Adrenal gland (tissue), 5 donors: ENCODE measurements at regions not wholly inside any gene's neighbourhood (a gene's known extent, or its start where the extent isn't known, plus 50 kb on each side); places are given as distances from the start of the nearest gene placed in this dataset.

ENCODE experiments used
- CTCF ChIP-seq, 6 experiments: fragments of 450-650 bp in 4 of 6; fragments of 200-600 bp in 2 of 6; sonication (generic) in 1 of 6; IDR thresholded peaks; 1 replicate in 5 of 6; 2 replicates in 1 of 6; pipeline versions ENCODE4 v1.5.1 to v1.8.0; 2016 to 2021; ENCODE audit warnings: antibody characterized with exemption in 6 of 6, mild to moderate bottlenecking in 2 of 6, moderate library complexity in 1 of 6
- POLR2A ChIP-seq, 2 donors: fragments of 450-650 bp; IDR thresholded peaks; one replicate each; pipeline ENCODE4 v1.6.1; 2017; ENCODE audit warnings: antibody characterized with exemption in 2 of 2, mild to moderate bottlenecking in 2 of 2, moderate library complexity in 1 of 2
- donor health status: DM: no; HTN: no; CAD: no.

- TF ChIP-seq POLR2A (IDR thresholded peaks at IDR 0.05) (no peak), CTCF (IDR thresholded peaks at IDR 0.05) (no peak)
Observed at GRCh38 chr10:3396116-3396515, 223.5 kb upstream of the PITRM1 start.
